Choroid plexus epithelial cell (primary cell): ENCODE measurements at regions not wholly inside any gene's neighbourhood (a gene's known extent, or its start where the extent isn't known, plus 50 kb on each side); places are given as distances from the start of the nearest gene placed in this dataset.

Source experiments
- DNase-seq: peaks from one replicate; pipeline ENCODE4 v3.0.0-alpha.2; 2010; ENCODE audit warnings: low read depth
- H3K4me3 ChIP-seq: 2 replicates; pipeline ENCODE4 v1.5.1; 2011; ENCODE audit warnings: low read depth, mild to moderate bottlenecking, control low read depth, low read length, moderate library complexity
- TF ChIP-seq, protein P1 (sequence below): conservative IDR thresholded peaks from 2 replicates; pipeline ENCODE4 v1.5.1; 2011; ENCODE audit warnings: low read depth, mild to moderate bottlenecking, control low read depth, inconsistent platforms, low read length, moderate library complexity

DNA sequence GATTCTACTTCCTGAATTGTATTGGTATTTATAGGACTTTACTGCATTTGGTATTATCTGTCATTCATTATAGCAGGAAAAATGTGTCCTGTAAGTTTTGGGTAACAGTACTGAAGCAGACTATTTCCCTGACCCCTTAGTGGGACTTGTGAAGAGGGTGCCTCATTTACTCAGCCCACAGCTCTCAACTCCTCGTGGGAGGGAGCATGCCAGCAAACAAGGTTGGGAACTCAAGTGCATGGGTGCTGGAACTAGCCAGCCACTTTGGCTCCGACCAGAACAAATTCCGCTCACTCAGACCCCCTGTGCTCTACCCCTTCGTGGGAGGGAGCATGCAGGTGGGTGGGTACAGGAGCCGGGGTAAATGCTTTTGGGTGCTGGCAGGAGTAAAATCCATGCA is 1773.5 kb upstream of the WWC1 start:
- DNase-seq, result no peak
- TF ChIP-seq, protein P1, sequence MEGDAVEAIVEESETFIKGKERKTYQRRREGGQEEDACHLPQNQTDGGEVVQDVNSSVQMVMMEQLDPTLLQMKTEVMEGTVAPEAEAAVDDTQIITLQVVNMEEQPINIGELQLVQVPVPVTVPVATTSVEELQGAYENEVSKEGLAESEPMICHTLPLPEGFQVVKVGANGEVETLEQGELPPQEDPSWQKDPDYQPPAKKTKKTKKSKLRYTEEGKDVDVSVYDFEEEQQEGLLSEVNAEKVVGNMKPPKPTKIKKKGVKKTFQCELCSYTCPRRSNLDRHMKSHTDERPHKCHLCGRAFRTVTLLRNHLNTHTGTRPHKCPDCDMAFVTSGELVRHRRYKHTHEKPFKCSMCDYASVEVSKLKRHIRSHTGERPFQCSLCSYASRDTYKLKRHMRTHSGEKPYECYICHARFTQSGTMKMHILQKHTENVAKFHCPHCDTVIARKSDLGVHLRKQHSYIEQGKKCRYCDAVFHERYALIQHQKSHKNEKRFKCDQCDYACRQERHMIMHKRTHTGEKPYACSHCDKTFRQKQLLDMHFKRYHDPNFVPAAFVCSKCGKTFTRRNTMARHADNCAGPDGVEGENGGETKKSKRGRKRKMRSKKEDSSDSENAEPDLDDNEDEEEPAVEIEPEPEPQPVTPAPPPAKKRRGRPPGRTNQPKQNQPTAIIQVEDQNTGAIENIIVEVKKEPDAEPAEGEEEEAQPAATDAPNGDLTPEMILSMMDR, result no peak
- no peak overlapping the region for H3K4me3 ChIP-seq

DNA sequence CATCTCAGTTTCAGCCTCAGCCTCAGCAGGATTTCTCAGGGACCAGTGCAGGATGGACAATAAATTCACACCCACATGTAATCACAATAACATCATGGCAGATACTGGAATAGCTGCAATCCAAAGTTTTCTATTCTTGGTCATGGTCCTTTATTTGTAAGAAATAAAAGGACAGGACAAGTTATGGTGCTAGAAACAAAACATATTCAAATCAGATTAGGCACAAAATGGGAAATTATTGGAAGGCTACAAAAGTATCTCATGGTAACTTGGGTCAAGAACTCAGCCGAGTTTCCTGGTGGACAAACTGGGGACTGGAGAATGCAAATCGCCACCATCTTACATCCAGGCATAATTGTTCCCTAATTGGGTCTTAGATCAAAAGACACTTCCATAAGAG is 1768.2 kb upstream of the WWC1 start:
- no peak overlapping the region for H3K4me3 ChIP-seq
- DNase-seq, result no peak
- TF ChIP-seq, protein P1, result no peak

DNA sequence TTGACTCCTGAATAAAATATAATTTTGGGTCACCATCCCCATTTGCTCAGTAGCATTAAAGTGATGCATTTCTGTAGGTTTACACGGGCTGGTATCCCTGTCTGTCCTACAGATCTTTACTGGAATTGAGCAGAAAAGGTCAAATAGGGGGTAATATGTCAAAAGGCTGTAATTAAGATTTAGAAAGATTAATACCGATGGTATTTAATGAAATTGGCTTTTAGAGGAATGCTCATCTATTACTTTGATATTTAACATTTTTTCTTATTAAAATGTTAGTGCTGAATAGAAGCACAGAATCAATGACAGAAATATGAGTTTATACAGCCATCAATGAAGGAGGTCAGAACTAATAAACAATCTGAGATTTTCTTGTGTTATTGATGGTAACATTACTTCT is 1762.2 kb upstream of the WWC1 start:
- no peak for DNase-seq
- TF ChIP-seq, protein P1, result no peak

DNA sequence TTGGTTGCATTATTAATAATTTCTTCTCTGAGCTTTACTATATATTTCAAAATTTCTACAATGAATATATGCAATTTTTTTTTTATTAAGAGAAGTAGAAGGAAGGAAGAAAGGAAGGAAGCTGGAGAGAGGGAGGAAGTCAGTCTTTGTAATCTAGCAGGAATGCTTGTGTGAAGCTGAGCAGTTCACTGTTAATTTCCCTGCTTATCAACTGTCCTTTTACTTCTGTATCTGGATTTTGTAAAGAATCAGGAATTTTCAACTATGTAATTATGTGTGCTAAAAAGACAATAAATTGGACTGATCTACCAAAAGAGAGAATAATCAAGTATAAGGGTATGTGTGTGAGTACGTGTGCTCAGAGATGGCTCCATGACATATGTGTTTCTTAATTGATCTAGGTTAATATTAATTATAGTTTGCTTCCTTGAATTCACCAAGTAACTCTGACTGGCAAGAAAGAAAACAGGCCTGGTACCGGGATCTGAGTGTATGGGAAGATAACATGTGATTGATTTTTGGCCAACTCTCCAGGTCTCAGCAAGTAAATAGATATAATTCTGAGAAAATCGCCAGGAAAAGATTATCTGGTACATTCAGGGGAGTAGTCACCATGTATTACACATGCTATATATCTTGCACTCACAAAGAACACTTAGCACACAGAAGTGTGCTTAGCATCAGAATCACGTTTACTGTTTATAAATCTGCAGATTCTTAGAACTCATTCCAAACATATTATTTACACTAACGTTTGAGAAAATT is 1758.8 kb upstream of the WWC1 start:
- TF ChIP-seq, protein P1, result no peak
- DNase-seq, result no peak
- H3K4me3 ChIP-seq, result no peak overlapping the region

More for the DNA sequence above, 1762.2 kb upstream of the WWC1 start:
- H3K4me3 ChIP-seq, result no peak overlapping the region

DNA sequence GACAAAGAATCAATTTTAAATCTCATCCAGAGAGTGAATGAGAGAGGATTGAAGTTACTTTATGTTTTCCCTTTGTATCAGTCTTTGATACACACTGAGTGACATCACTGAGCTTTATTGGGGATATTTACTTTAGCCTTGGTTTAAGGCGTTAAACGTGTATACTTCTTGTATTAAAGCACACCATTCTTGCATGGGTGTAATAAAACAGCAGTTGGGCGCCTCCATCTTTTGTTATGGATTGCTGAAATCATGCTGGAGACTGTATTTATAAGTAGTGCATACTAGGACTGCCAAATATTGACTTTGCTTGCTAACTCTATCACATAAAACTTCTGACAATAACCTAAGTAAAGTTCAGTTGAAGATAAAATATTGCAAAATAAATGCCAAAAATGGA is 1755.8 kb upstream of the WWC1 start:
- DNase-seq, result no peak
- TF ChIP-seq, protein P1, result no peak
- H3K4me3 ChIP-seq, result no peak overlapping the region

DNA sequence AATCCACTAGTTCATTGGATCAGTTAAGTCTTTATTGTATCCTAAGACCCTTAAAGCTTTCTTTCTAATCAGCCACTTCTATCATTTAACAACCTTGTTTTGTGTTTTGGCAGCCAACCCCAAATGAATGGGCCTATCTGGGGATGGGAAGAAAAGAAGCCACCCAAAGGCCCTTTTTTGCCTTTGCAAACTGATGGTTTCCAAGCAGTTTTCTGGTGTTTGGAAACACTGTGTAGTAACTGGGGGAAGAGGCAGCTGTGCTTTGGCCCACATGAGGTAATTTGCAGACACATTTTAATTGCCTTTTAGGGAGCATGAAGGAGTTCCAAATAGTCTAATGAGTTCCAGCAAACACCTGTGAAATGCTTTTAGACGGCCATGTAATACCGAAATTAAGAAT is 1751.3 kb upstream of the WWC1 start:
- no peak overlapping the region for H3K4me3 ChIP-seq
- TF ChIP-seq, protein P1, result no peak
- no peak for DNase-seq

DNA sequence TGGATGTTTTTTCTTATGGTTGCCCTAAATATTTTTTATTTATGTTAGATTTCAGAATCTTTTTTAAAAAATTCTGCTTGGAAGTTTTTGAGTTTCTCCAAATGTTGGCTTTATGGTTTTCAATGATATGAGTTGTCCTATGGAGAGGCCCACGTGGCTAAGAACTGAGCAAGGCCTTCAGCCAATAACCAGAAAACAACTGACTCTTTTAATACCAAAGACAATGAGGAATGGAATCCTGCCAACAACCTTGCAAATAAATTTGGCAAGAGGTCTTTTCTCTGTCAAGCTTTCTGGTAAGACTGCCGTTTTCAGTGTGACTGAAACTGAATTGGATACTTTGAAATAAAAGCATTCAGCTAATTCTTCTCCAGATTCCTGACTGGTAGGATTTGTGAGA is 1740.1 kb upstream of the WWC1 start:
- DNase-seq, result no peak
- TF ChIP-seq, protein P1, result no peak
- H3K4me3 ChIP-seq, result no peak overlapping the region
